NOMO-1 treated with DMSO at 0.1 percent for 48 hours (cell line): ENCODE measurements at regions not wholly inside any gene's neighbourhood (a gene's known extent, or its start where the extent isn't known, plus 50 kb on each side); places are given as distances from the start of the nearest gene placed in this dataset.
A peak's percentile ranks its signal among the peaks of the same experiment; 100 is the strongest.

Experiments
- DNase-seq: peaks from one replicate; lab custom pipeline; 2025; ENCODE audit not compliant: unreplicated experiment; lab: John Stamatoyannopoulos, UW

GRCh38 chr15:98025237-98025636 is 64.7 kb downstream of the ARRDC4 start:
- no peak for DNase-seq

GRCh38 chr15:98034731-98035130 is 74.2 kb downstream of the ARRDC4 start:
- DNase-seq, result no peak

GRCh38 chr15:98035134-98035533 is 74.6 kb downstream of the ARRDC4 start:
- no peak for DNase-seq

GRCh38 chr15:98035577-98036010 is 75.1 kb downstream of the ARRDC4 start:
- DNase-seq, result no peak

- no peak for DNase-seq
Measured at GRCh38 chr15:98039596-98039995, 79.1 kb downstream of the ARRDC4 start.

- no peak for DNase-seq
Measured at GRCh38 chr15:98040146-98040545, 79.6 kb downstream of the ARRDC4 start.

GRCh38 chr15:98043160-98044014 is 82.9 kb downstream of the ARRDC4 start:
- no peak for DNase-seq

GRCh38 chr15:98051734-98052133 is 91.2 kb downstream of the ARRDC4 start:
- no peak for DNase-seq

GRCh38 chr15:98057453-98057852 is 97.0 kb downstream of the ARRDC4 start:
- DNase-seq, result no peak

GRCh38 chr15:98062869-98063268 is 102.4 kb downstream of the ARRDC4 start:
- DNase-seq, result no peak

GRCh38 chr15:98063315-98063714 is 102.8 kb downstream of the ARRDC4 start:
- no peak for DNase-seq

GRCh38 chr15:98063871-98064270 is 103.4 kb downstream of the ARRDC4 start:
- no peak for DNase-seq

- DNase-seq, result peak; percentile 58
Measured at GRCh38 chr15:98067339-98067738, 106.8 kb downstream of the ARRDC4 start.

- DNase-seq, result no peak
Measured at GRCh38 chr15:98069256-98069655, 108.8 kb downstream of the ARRDC4 start.

- DNase-seq, result no peak
Measured at GRCh38 chr15:98070137-98070536, 109.6 kb downstream of the ARRDC4 start.

GRCh38 chr15:98071786-98072185 is 111.3 kb downstream of the ARRDC4 start:
- DNase-seq, result no peak

GRCh38 chr15:98075441-98075840 is 114.9 kb downstream of the ARRDC4 start:
- no peak for DNase-seq

GRCh38 chr15:98076021-98076816 is 115.7 kb downstream of the ARRDC4 start:
- DNase-seq, result peak; percentile 70

- no peak for DNase-seq
Measured at GRCh38 chr15:98077186-98077585, 116.7 kb downstream of the ARRDC4 start.

GRCh38 chr15:98080791-98081190 is 120.3 kb downstream of the ARRDC4 start:
- no peak for DNase-seq

GRCh38 chr15:98083203-98083910 is 122.9 kb downstream of the ARRDC4 start:
- DNase-seq, result no peak
